GM19438 (cell line): ENCODE measurements at regions not wholly inside any gene's neighbourhood (a gene's known extent, or its start where the extent isn't known, plus 50 kb on each side); places are given as distances from the start of the nearest gene placed in this dataset.

Experiments used
- ATAC-seq: cut with Tn5 transposase; IDR thresholded peaks from one replicate; pipeline ENCODE4 v1.9.1; 2021; ENCODE audit warnings: low read depth; ENCODE audit not compliant: unreplicated experiment

DNA sequence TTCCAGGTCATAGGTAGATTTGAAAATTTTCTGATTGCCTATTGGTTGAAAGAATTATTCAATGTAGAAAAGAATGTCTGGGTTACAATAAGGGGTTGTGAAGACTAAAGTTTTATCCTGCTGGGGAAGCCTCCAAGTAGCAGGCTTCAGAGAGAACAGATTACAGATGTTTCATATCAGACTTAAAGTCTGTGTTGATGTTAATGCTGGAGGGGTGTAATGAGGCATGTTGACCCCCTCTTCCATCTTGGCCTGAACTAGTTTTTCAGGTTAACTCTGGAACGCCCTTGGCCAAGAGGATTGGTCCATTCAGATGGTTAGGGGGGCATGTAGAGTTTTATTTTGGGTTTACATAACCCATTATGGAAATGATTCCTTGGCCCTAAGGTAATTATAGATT is 356.2 kb downstream of the UTRN start:
- no peak for ATAC-seq

DNA sequence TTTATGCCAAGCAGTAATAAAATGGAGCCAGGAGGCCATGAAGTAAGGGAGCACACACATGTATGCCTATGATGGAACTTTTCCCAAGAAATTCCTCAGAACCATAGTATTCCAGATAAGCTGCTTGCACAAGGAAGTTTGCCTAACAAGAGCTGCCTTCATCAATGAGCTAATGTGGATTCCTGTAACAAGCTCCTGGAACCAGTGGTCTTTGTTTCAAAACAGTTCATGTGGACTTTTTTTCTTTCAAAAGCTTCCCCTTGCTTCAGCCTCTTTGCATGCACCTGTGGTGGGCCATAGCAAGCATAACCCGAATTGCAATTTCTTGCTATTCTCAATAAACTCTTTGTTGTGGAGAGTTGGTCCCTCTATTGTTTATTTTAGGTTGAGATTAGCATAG is 359.6 kb downstream of the UTRN start:
- no peak for ATAC-seq

DNA sequence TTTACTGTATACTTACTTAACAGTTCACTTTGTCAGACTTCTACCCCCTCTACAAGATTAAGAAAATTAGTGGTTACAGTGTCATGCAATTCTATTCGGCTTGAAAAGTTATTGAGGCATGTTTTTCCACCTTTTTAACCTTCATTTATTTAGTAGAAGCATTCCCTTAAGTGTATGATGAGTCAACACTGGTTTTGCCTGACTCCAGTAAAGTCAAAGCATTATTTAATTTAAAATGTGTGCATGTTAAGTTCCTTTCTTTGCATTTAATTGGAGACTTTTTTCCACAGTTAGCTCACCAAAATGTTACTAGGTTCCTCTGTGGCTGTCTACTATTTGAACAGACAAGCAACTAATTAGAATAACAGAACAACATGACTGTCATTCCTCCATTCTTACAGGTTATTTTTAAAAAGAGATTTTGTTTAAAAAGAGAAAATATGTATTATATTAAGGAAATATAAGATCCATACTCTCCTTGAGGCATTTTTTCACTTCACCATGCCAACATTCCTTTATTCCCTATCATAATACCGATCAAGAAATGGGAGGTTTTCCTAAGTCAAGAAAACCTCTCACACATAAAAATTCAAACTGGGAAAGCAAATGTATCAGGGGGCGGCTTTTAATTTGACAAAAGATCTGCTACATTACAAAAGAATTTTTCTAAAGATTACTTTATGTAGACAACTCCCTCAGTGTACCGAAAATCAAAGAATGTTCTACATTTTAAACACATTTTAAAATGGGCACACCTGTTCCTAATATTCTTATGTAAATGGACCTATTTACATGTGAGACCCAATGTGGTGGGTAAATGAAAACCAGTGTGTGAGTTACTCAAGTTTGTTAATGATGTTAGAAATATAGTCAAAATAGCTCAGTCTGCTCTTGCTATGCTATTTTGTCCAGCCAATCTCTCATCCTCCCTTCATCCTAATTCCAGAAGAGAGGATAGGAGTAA is 361.2 kb downstream of the UTRN start:
- no peak for ATAC-seq

DNA sequence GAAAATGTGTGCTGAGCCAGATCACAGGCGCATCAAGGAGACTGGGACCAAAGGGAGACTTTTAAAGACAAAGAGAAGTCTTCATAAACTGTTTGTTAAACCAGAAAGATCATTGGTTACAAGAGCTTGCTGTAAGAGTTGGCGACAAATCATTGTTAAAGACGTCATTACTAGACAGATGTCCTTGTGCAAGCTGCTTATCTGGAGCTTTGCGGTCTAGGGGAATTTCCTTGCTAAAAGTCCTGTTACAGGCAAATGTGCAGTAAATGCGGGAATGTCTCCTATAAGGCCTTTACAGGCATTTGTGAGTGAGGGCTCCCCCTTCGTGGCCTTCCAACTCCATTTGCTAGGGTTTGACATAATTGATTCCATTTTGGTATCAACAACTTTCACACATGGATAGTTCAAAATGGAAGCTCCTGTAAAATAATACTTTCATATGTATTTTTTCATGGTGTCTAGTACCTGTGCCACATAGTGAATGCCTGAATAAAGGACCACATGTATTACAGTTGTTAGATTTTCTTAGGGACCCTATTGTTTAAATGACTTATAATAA is 362.4 kb downstream of the UTRN start:
- no peak for ATAC-seq

DNA sequence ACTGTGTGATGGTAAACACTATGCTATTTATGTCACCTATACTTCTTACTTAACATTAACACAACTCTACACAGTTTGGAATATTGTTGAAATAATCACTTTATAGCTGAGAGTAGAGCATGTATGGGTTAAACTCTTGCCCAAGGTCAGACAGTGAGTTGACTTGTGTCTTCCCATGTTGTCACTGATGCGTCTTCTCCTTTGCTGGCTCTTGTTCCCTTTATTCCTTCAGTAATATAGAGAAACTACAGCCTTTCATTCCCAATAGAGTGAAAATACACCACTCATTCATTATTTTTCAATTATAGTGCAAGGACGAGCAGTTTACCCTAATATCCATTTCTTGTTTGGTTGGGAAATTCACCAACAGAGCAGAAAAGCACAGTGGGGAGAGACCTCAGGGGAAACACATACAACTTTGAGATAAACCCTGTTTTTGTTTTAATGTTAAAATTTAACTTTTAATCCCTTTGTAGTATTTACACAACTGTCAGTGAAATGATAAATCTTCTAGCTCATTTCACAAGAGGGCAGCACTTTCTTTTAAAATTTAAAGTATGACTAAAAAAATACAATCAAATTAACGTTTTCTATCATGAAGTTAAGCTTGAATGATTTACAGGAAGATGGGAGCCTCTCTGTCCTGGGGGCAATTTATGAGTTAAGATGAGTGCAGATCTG is 363.0 kb downstream of the UTRN start:
- ATAC-seq: no peak

DNA sequence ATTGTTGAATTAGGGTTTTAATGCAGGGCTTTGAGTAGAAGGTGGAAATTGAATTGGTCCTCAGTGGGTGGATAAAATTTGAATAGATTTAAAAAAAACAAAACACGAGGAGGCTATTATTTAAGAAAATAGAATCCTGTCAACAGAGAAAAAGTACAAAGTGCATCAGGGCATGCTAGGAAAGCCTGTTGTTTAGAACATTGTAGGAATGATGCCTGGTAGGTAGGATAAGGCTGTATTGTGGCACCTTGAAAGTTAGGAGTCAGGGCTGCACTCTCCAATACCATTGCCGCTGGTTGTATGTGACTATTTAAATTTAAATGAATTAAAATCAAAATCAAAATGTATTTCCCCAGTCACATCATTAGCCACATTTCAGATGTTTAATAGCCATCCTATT is 363.9 kb downstream of the UTRN start:
- no peak for ATAC-seq

DNA sequence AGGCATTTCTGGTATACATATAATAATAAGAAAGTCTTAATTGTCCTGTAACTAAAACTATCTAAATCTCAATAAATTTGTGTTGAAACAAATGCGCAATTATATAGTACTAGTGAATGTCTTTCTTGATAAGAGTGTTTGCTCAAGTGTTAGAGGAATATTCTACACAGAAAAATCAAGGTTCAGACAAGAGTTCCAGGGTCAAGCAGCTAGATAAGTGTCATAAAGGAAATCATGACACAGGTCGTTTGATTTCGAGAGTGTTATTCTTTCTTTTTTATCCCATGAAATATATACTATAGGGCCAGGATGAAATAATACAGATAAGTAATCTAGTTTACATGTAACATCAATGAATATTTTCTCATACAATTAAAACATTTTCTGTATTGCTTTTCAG is 366.1 kb downstream of the UTRN start:
- ATAC-seq: no peak

DNA sequence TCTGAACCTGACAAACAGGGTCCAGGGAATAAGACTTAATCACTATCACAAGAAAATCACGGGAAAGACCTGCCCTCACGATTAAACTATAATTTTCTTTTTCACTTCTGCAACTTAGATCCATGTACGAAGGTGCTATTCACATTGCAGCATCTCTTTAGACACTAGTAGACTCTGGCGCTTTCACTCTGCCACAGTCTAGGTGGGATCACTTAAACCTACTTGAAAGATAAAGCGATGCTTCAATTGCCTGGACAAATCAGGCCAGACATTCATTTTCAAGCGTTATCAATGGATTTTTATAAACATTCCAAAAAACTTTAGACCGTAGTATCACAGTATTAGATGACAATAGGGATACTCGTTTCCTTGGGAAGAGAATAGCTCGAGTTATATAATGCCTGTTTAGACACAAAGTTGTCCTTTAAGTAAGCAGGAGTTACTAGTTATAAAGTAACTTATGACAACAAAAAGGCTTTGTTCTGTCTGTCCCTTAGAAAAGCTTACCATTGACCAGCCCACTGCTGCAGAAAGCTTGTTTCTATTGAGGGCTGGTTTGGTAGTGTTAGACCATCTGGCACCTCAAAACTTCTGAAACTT is 367.3 kb downstream of the UTRN start:
- no peak for ATAC-seq

DNA sequence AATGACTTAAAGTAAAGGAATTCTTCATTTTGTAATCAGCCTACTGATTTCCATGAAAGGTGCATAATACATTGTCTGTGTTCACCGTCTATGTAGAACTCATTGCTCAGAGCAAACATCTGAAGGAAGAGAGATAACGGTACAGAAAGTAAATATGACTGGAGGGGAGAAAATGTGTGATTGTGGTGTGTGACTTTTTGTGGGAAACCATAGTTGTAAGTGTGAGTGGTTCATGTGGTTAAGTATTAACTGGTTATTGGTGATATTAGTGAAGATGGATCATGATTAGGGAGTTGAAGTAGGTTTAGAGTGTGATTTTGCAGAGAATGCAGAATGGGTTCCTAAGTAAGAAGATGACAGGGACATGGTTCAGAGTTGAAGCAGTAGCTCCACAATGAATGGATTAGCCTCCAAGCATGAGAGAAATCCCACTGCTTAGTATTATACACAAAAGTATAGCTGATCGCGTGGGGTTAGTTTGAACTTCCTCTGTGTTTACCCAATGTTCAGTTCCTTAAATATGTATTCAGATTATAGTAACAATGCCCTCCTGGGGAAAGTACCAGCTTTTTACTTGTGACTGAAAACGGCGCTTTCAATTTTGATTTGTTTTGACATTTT is 368.9 kb downstream of the UTRN start:
- ATAC-seq: peak; percentile 87

DNA sequence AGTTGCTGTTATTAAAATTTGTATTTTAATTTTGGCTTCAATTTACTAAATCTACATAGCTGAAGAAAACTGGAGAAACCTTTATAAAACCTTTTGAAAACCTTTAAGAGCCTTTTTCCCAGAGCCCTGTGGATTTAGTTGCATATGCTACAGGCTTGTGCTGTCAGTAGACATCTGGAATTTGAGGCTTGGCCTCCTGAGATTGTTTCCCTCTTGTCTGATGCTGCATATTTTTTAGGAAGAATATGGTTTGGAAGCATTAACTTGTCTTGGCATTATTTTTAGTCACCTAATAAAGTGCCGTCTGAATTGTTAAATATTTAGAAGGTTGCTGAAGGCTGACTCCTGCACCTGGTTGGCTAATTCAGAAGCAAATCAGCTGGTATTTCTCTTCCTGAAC is 369.4 kb downstream of the UTRN start:
- ATAC-seq: no peak

DNA sequence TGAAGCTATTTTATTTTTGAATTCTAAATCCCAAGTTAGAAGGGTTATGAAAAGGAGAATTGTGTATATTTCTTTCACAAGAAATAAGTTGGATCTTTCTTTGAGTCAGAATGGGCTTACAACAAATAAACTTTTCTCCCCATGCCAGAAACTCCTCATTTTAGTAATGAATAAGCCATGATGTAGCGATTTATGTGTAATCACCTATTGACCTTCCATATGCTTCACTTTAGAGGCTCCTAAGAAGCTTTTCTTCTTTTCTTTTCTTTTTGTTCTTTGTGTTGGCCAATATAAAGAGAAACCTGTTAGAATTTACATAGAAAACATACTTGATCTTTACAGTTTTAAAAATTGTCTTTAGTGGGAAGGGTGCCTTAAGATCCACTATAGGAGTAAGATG is 370.2 kb downstream of the UTRN start:
- ATAC-seq: no peak

DNA sequence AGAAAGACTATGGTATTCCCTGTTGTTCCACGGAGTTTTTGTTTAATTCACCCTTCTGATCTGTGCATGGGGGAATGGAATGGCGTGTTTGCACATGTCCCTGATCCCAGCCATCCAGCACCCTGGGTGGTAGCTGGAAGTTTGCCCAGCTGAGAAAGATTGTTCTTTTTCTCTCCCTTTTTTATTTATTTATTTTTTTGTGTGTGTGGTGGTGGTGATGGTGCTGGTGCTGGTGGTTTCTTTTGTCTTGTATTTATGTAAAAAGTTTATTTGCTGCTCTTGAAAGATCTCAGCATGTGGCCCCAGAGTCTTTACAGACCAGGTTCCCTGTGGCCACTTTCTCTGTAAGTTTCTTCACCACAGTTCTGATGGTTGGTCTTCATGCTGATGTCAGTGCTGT is 372.6 kb downstream of the UTRN start:
- no peak for ATAC-seq

DNA sequence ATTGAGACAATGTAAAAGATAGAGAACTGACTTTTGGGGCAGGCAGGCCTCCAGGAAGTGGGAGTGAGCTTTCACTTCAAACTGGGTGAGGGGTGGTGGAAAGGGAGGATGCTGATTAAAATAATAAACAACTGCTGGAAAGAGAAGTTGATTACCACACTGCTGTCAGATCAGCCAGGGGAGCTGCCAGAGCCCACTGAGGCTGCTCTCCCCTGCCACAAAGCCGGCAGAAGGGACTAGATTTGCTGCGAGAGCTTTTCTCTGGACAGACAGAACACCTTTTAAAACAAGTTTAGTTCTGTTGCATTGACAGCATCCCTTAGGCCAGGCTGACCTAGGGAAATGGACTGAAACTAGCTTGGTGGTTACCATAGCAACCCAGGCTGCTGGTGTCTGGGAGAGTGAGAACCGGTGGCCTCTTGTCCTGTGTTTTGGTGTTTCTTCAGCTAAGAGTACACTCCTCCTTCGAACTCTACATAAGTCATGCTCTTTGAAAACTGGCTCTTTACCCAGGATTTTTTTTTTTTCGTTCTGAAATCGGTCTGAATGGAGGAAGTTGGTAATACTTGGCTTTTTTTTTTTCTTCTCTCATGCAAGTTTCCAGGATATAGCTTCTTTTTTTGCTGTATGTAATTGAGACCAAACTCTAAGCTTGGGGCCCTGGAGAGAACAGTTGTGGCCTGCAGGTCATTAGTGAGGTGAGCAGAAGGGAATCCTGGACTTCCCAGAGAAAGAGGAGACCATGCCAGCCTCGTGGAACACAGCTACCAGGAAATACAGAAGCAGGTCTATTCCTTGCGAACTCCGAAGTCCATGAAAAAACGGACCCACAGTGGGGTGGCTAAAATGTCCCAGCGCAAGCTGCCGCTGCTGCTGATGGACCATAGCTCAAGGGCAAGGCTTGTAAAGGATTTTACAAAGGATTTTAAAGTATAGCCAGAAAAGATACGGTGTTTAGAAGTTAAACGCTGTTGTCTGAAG is 374.4 kb downstream of the UTRN start:
- peak; percentile 90 for ATAC-seq

DNA sequence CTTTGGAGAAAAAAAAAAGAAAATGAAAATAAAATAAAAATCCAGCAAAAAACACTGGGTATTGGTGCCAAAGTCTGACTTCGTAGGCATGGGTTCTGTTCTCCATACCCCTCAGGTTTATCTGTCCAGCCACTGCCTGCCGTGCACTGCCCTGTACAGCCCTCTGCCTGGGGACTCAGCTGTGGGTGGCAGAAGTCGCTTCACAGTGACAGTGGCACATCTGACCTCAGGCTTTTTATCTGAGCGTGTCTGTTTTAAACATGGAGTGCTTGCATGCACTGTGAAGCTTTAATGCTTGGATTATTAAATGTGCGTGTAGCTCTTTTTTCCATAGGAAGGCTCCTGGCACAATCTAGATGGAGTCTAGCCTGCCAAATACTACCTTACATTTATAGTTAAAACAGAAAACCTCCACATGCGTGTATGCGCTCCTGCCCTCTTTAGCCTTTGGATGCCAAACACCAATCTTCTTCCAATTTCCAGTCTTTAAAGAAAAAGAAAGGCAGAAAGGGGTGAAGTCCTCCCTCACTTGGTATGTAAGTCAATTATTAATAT is 375.5 kb downstream of the UTRN start:
- no peak for ATAC-seq

DNA sequence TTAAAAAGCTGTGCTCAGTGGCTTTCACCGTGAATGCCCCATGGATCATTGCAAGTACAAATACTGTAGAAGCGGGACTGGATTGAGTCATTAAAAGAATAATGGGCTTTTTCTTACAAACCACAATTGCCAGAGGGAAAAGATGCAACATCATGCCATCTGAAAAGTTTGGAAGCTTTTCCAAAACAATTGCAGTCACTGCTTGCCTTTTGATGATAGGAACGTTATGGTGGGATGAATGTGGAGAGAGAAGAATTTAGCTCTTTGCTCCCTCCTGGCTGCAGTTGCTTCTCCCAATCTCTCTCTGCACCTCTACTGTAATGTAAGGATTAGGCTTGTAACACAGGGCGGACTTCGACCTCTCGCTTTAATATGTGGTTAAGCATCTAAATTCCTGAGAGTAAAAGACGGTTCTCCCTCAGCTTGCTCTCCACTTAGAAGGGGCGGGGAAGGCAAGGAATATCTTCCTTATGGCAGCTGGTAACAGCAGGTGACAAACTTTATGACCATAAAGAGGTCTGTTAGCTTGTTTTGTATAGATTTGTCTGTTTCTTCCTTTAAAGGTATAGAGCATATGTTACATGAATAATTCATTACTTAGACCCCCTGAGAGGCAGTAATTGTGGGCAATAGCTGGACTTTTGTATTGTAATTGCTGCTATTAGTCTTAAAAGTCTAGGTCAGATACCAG is 376.1 kb downstream of the UTRN start:
- ATAC-seq: no peak

DNA sequence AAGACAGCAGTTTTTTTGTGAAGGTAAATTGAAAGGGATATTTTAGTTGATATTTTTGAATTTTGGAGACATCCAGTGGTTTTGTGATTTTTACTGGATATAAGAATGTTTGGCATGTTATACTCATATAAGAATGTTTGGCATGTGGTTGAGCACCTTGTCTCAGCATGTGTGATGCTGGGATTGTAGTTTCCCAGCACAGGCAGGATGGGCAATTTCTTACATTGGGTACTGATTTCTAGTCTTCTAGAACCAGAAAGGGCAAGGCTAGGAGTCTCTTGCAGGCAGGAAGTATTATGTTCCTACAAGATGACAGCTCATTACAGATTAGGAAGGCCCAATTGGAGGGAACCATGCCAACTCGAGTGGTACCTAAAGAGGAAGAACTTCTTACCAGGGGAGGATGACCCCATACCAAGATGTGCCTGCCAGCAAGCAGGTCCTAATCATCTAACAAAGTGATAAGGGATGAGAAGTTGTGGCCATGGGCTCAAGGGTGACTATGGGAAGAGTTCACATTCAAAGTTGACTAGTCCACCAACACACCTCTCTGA is 377.8 kb downstream of the UTRN start:
- ATAC-seq: no peak

DNA sequence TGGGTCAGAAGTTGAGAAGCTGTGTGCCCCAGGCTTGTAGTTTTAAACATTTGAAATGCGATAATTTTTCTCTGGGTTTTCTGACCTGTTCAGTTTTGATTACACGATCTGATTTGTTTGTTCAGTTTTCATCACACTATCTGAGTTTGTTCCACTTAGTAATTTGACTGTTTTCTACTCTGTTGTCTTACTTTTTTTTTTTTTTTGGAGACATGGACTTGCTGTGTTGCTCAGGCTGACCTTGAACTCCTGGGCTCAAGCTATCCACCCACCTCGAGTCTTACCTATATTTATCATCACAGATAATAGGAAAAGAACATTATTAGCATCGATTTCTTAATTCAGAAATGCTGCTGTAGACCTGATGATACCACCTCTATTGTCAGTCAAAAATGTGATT is 379.1 kb downstream of the UTRN start:
- no peak for ATAC-seq

DNA sequence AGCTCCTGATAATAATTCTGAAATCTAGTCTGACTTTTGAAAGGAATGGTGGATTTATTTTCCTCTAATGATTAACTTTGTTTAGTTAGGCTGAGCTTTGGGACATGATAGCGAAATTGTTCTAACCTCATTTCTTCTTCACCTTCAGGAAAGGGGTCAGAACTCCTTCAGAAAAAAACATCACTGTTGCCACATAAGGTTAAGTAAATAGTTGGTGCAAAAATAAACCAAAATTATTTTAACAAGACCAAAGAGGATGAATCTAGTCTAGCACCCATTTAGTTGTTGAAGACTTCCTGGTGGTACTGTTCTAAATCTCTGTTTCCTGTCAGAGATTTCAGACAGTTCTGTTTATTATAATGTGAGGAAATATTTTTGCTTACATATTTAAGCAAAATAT is 379.8 kb downstream of the UTRN start:
- ATAC-seq: no peak
